GM21619 (cell line): ENCODE measurements at regions not wholly inside any gene's neighbourhood (a gene's known extent, or its start where the extent isn't known, plus 50 kb on each side); places are given as distances from the start of the nearest gene placed in this dataset.
"Not testable (repeated sequence)": the region's sequence is repeated elsewhere in the genome, so short reads cannot be mapped to it uniquely, and the experiment has no call there.

Experiments
- ATAC-seq: cut with Tn5 transposase; IDR thresholded peaks from one replicate; pipeline ENCODE4 v1.9.1; 2021; ENCODE audit not compliant: unreplicated experiment

GRCh38 chr5:96528826-96529474 lies 95.9 kb upstream of the PCSK1 start:
- no peak for ATAC-seq

DNA sequence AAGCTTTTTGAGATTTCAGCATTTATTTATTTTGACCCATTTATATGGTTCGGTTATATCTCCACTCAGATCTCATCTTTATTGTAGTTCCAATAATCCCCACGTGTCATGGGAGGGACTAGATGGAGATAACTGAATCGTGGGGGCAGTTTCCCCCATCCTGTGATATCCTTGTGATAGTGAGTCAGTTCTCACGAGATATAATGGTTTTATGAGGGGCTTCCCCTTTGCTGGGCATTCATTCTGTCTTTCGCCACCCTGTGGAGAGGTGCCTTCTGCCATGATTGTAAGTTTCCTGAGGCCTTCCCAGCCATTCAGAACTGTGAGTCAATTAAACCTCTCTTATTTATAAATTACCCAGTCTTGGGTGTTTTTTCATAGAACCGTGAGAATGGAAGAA lies 96.5 kb upstream of the PCSK1 start:
- ATAC-seq, result no peak

GRCh38 chr5:96530901-96531300 lies 97.9 kb upstream of the PCSK1 start:
- no peak for ATAC-seq

DNA sequence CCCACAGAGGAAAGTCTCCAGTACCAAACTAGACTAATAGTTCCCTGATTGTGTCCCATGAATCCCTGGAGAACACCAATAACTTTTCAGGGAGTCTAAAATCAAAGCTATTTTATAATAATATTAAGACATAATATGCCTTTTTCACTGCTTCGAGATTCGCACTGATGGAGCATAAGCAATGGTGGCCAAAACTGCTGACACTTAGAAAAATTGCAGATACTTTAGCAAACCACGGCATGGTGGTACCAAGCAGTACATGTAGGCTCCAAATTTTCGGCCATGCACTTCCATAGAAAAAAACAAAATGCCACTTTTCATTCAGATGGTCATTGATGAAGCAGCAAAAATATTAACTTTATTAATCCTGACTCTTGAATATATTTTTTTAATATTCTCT lies 100.3 kb upstream of the PCSK1 start:
- no peak for ATAC-seq

DNA sequence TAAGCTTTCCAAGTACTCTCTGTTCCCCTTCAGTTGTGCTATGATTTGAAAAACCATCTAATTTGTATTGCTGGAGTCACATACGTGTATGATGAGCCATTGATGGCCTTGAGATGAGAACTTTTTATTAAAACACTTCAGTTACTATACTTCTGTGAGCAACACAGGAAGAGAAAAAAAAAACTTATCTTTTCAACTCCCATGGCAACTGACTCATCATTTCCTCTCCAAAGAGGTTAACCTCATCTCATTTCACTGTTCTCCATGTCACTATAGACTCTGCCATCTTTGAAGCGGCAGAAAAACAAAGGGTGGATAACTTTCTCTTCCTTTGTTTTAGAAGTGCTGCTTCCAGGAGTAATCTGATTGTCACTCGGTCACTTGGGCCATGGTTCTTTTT lies 104.3 kb upstream of the PCSK1 start:
- ATAC-seq, result peak; percentile 56

DNA sequence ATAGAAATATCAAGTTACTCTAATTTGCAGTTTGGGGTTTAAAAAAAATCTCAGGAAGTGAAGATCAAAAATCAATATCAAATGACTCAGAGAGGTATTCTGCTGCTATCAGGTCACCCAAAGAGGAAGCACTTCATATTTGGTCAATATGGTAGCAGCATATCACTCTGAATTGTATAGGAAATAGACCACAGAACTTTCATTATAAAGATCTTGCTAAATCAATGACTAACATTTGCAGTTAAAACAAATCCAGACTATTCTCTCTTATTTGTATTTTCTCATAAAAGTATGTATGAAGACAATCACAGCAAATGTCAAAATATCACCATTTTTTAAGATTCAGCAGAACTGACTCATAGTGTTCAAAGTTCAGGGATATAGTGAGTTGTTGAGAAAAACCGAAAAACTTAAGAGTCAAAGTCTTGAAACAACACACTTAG lies 105.8 kb upstream of the PCSK1 start:
- no peak for ATAC-seq

DNA sequence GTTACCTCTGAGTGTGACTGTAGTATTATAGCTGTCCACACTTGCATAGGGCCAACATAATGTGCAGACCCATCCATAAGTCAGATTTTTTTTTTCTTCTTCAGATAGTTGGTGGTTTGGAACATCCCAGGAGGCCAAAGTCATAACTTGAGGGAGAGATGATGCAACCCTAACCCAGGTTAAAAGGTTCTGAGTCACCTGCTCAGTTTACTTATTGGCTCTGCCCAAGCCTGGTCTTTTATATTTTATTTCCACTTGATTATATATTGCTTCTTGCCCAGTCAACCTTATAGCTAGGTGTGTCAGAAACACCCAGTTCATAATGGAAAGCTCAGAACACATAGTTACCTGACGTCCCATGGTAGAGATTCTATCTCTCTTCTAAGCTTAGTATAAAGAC lies 113.1 kb upstream of the PCSK1 start:
- no peak for ATAC-seq

DNA sequence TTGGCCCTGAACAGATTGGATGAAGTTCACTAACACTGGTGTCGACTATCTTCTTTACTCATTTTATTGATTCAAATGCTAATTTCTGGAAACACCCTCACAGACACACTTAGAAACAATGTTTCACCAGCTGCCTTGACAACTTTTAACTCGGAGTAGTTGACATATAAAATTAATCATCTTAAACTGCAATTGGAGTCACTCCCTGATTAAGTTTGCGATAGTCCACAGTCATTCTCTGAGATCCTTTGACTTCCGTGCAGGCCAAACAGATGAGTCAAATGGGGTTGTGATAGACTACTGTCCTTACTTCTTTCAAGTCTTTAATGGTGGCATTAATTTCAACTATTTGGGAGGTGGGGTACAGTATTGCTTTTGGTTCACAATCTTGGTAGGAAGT lies 114.4 kb upstream of the PCSK1 start:
- no peak for ATAC-seq

GRCh38 chr5:96548905-96549304 lies 113.3 kb upstream of the CAST start:
- no peak for ATAC-seq

GRCh38 chr5:96560857-96561256 lies 101.3 kb upstream of the CAST start:
- not testable (repeated sequence) for ATAC-seq

DNA sequence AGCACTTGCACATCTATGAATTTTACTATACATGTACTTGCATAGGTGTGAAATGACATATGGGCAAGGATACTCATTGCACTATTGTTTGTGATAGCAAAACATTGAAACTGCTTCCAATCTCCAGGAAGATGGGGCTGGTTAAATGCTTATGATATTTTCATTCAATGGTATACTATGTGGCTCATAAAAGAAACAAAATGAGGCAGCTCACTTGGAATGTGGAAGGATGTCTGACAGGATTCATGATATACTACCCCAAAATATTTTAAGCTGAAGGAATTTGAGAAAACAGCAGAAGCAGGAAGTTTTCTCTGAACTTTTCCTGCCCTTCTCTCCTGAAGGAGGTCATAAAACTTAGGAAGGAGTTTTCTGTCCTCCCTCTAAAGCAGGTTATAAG lies 99.6 kb upstream of the CAST start:
- no peak for ATAC-seq

DNA sequence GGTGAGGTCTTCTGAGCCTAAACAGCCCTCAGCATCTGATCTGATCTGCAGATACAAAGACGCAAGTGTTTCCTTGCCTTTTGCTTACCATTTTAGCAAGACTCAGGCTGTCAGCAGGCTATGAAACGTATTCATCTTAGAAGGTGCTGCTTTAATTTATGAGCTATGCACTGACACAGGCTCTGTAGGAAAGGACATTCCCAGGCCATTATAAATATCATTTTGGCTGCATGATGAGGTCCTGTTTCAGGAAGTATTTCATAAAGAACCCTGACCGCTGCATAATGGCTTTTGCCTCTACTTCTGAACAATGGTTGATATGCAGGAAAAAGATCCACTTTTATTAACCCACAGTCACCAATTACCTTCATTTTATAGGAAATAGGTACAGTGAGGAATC lies 98.4 kb upstream of the CAST start:
- no peak for ATAC-seq

- ATAC-seq, result peak; percentile 63
Observed at GRCh38 chr5:96565582-96566265, 96.5 kb upstream of the CAST start.

GRCh38 chr5:96566833-96567587 lies 95.2 kb upstream of the CAST start:
- peak; percentile 45 for ATAC-seq

DNA sequence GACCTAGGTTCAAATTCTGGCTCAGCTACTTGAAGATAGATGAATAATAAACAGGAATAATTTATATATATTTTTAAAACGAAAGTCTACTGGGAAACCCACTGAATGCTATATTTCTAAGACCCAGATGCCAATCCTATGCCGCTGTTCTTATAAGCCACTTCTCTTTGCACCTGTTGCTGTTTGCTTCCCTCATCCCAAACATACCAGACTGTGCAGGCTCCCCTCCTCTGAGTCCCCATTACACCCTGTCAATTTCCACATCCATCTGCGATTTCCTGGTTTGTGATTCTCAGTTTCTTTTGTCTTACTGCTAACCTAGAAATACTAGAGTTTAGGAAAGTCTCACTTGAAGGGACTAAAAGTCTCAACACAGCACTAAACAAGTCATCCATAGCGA lies 92.8 kb upstream of the CAST start:
- no peak for ATAC-seq

- no peak for ATAC-seq
Observed at GRCh38 chr5:96569770-96570169, 92.4 kb upstream of the CAST start.

DNA sequence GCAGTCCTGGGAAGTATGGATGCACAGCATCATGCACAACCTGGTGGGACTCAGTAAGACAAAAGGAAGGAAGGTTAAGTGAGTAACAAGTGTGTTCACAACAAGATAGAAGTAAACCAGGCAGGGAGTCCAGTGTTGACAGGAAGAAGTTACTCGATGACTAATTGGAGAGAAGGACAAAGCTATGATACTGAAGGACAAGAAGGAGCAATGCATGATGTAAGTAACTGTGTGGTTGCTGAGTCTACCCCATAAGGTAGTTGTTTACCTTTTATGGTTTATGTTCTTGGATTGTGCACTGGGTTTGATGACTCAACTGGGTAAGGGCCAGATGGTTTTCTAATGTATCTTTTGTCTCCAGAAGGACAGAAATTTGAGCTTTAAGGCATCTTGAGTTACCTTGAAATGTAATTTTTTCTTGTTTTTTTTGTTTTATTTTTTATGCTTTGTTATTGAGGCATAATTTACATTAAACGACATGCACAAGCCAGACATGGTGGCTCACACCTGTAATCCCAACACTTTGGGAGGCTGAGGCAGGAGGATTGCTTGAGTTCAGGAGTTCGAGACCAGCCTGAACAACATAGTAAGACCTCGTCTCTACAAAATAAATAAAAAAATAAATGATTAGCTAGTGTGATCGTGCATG lies 89.2 kb upstream of the CAST start:
- ATAC-seq, result no peak

DNA sequence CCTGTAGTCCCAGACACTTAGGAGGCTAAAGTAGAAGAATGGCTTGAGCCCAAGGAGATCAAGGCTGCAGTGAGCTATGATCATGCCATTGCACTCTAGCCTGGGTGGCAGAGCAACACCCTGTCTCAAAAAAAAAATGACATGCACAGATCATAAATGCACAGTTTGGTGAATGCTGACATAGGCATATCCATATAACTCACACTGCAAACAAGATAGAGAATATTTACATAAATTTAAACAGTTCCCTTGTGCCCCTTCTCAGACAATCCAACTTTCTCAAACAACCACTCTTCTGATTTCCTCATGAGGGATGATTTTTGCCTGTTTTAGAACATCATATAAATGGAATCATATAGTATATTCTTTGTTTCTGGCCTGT lies 88.7 kb upstream of the CAST start:
- ATAC-seq, result no peak

- no peak for ATAC-seq
Observed at GRCh38 chr5:96576876-96577275, 85.3 kb upstream of the CAST start.

DNA sequence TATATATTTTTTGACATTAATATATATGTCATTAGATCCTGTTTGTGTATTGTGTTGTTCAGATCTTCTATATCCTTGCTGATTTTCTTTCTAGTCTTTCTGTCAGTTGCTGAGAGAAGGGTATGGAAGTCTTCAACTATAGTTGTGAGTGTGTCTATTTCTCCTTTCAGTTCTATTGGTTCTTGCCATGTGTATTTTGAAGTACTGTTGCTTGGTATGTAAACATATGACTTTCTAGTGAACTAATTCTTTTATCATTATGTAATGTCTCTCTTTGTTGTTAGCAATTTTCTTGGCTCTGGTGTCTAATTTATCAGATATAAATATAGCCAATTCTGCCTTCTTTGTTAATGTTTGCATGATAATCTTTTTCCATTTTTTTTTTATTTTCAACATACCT lies 84.3 kb upstream of the CAST start:
- no peak for ATAC-seq

GRCh38 chr5:96579711-96580110 lies 82.5 kb upstream of the CAST start:
- no peak for ATAC-seq

DNA sequence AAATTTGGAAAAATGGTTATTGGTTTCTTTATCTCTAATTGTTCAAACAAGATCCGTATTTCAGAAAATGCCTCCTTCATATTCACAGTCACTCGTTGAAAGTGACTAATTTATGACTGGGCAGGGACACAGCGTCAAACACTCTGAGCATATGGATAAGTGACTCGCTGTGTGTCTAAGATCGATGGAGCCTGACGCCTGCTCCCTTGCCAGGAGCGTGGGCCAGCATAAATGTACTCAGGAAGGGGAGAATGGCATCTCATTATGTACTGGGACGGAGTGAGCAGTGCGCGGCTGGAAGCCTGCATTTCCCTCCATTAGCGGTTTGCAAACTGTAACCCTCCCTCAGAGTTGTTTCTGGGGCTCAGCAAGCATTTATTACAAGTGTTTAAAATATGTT lies 79.8 kb upstream of the CAST start:
- ATAC-seq, result no peak
